HCT116 (cell line): ENCODE measurements at regions not wholly inside any gene's neighbourhood (a gene's known extent, or its start where the extent isn't known, plus 50 kb on each side); places are given as distances from the start of the nearest gene placed in this dataset.

Experiments
- ATAC-seq: fragments of 200-7000 bp; cut with Tn5 transposase; 2 replicates; pipeline ENCODE4 v1.9.1; 2020; ENCODE audit warnings: mild to moderate bottlenecking, moderate library complexity
- BruUV-seq: library from RNA; stranded (reverse); fragments of 400-500 nt; replicated peaks from 2 replicates; lab custom pipeline; 2021; lab: Mats Ljungman, UMichigan
- CTCF ChIA-PET: fragments of 300-600 bp; sonication (Branson Sonifier 250); formaldehyde crosslinking; loops from one replicate; lab custom pipeline; 2021; ENCODE audit warnings: antibody characterized with exemption; lab: Charles Lee
- POLR2A ChIA-PET: fragments of 300-600, 350-600 bp; sonication (Branson Sonifier 250); formaldehyde crosslinking; loops from one replicate; lab custom pipeline; 2021; ENCODE audit warnings: antibody characterized with exemption; lab: Charles Lee
- RAD21 ChIA-PET, 2 experiments: fragments of 300-600 bp; sonication (Branson Sonifier 250); formaldehyde crosslinking; loops; one replicate each; lab custom pipeline; 2023; ENCODE audit warnings: low total read pairs in 2 of 2; ENCODE audit not compliant: uncharacterized antibody in 2 of 2, unreplicated experiment in 2 of 2, low non-redundant PET in 1 of 2; lab: Charles Lee
- DNase-seq: peaks from one replicate; pipeline ENCODE4 v3.0.0-alpha.2; 2010; ENCODE audit warnings: low read depth, low spot score
- H2AFZ ChIP-seq: fragments of 200-600 bp; shearing (Covaris generic), sonication (generic); 2 replicates; pipeline ENCODE4 v1.6.1; 2017; ENCODE audit warnings: low read depth, mixed run types, mixed read lengths, antibody characterized with exemption, low read length; ENCODE audit not compliant: poor library complexity, severe bottlenecking
- H3K27ac ChIP-seq: 2 replicates; pipeline ENCODE4 v1.5.1; 2012; ENCODE audit warnings: low read depth, low read length
- H3K27me3 ChIP-seq: fragments of 200-600 bp; sonication (generic); 2 replicates; pipeline ENCODE4 v1.6.1; 2016; ENCODE audit warnings: mixed run types, low read length, mixed read lengths; ENCODE audit not compliant: insufficient read depth
- H3K36me3 ChIP-seq, 2 experiments: fragments of 200-500 bp in 1 of 2; fragments of 200-600 bp in 1 of 2; sonication (Bioruptor generic) in 1 of 2; sonication (generic) in 1 of 2; 2 replicates each; pipeline versions ENCODE4 v1.5.1 to v1.6.1; 2014 to 2016; ENCODE audit warnings: low read length in 2 of 2, inconsistent platforms in 1 of 2, mixed read lengths in 1 of 2, mixed run types in 1 of 2; ENCODE audit not compliant: insufficient read depth in 2 of 2, control insufficient read depth in 1 of 2
- H3K4me1 ChIP-seq, 2 experiments: fragments of 200-600 bp in 1 of 2; sonication (generic) in 1 of 2; 2 replicates each; pipeline versions ENCODE4 v1.5.1 to v1.6.1; 2012 to 2017; ENCODE audit warnings: low read length in 2 of 2, inconsistent platforms in 1 of 2, mild to moderate bottlenecking in 1 of 2, mixed read lengths in 1 of 2, mixed run types in 1 of 2, moderate library complexity in 1 of 2; ENCODE audit not compliant: insufficient read depth in 2 of 2, control insufficient read depth in 1 of 2
- H3K4me2 ChIP-seq: fragments of 200-600 bp; sonication (generic); 2 replicates; pipeline ENCODE4 v1.6.1; 2017; ENCODE audit warnings: mixed run types, low read length, mixed read lengths
- H3K4me3 ChIP-seq, 2 experiments: fragments of 200-600 bp in 1 of 2; sonication (generic) in 1 of 2; replicated peaks in 1 of 2; 2 replicates each; pipeline ENCODE4 v1.5.1; 2011 to 2016; ENCODE audit warnings: low read length in 2 of 2, control low read depth in 1 of 2, low read depth in 1 of 2, mild to moderate bottlenecking in 1 of 2, mixed read lengths in 1 of 2, mixed run types in 1 of 2
- H3K79me2 ChIP-seq: fragments of 200-600 bp; sonication (generic); 2 replicates; pipeline ENCODE4 v1.6.1; 2017; ENCODE audit warnings: mild to moderate bottlenecking, mixed run types, low read length, moderate library complexity, mixed read lengths; ENCODE audit not compliant: insufficient read depth
- H3K9ac ChIP-seq: fragments of 200-600 bp; sonication (generic); 2 replicates; pipeline ENCODE4 v1.6.1; 2016; ENCODE audit warnings: low read length, mixed read lengths
- H3K9me2 ChIP-seq: fragments of 200-600 bp; sonication (generic), shearing (Covaris generic); 2 replicates; pipeline ENCODE4 v1.6.1; 2017; ENCODE audit warnings: mixed run types, mild to moderate bottlenecking, moderate library complexity; ENCODE audit not compliant: insufficient read depth
- H3K9me3 ChIP-seq, 2 experiments: fragments of 200-500 bp in 1 of 2; fragments of 200-600 bp in 1 of 2; sonication (Bioruptor generic) in 1 of 2; sonication (generic) in 1 of 2; 2 replicates each; pipeline ENCODE4 v1.6.1; 2014 to 2017; ENCODE audit warnings: low read length in 2 of 2, mixed read lengths in 2 of 2, inconsistent platforms in 1 of 2, low read depth in 1 of 2, mild to moderate bottlenecking in 1 of 2, mixed run types in 1 of 2, moderate library complexity in 1 of 2; ENCODE audit not compliant: control insufficient read depth in 1 of 2, insufficient read depth in 1 of 2
- H4K20me1 ChIP-seq: fragments of 200-600 bp; sonication (generic), shearing (Covaris generic); 2 replicates; pipeline ENCODE4 v1.6.1; 2017; ENCODE audit warnings: mixed run types, mild to moderate bottlenecking, moderate library complexity; ENCODE audit not compliant: insufficient read depth
- CBX3 ChIP-seq: IDR thresholded peaks from 2 replicates; pipeline ENCODE4 v1.6.1; 2012; ENCODE audit warnings: low read depth
- CEBPB ChIP-seq: IDR thresholded peaks from 2 replicates; pipeline ENCODE4 v1.6.1; 2012; ENCODE audit warnings: low read depth
- CTCF ChIP-seq, 3 experiments: fragments of 200-600 bp in 1 of 3; sonication (generic) in 1 of 3; IDR thresholded peaks in 2 of 3; conservative IDR thresholded peaks in 1 of 3; 2 replicates each; pipeline ENCODE4 v1.5.1; 2012 to 2017; ENCODE audit warnings: low read depth in 2 of 3, low read length in 2 of 3, antibody characterized with exemption in 1 of 3, borderline replicate concordance in 1 of 3, control low read depth in 1 of 3, mild to moderate bottlenecking in 1 of 3, mixed read lengths in 1 of 3, mixed run types in 1 of 3, moderate library complexity in 1 of 3; ENCODE audit not compliant: insufficient read depth in 1 of 3
- EZH2phosphoT487 ChIP-seq: fragments of 200-600 bp; IDR thresholded peaks from 2 replicates; pipeline ENCODE4 v1.6.1; 2018; ENCODE audit warnings: antibody characterized with exemption, borderline replicate concordance
- FOSL1 ChIP-seq: IDR thresholded peaks from 2 replicates; pipeline ENCODE4 v1.6.1; 2012; ENCODE audit warnings: low read depth
- JUND ChIP-seq: IDR thresholded peaks from 2 replicates; pipeline ENCODE4 v1.6.1; 2012
- MAX ChIP-seq: IDR thresholded peaks from 2 replicates; pipeline ENCODE4 v1.6.1; 2012
- POLR2A ChIP-seq: IDR thresholded peaks from 2 replicates; pipeline ENCODE4 v1.7.0; 2011; ENCODE audit warnings: borderline replicate concordance; ENCODE audit not compliant: insufficient read depth, insufficient read length; ENCODE audit errors: extremely low read depth
- POLR2AphosphoS5 ChIP-seq: IDR thresholded peaks from 2 replicates; pipeline ENCODE4 v1.6.1; 2011; ENCODE audit warnings: mild to moderate bottlenecking, low read depth, low read length, moderate library complexity
- SIN3A ChIP-seq: IDR thresholded peaks from 2 replicates; pipeline ENCODE4 v1.6.1; 2012; ENCODE audit warnings: low read depth
- SP1 ChIP-seq: IDR thresholded peaks from 2 replicates; pipeline ENCODE4 v1.6.1; 2012; ENCODE audit warnings: low read depth
- YY1 ChIP-seq: IDR thresholded peaks from 2 replicates; pipeline ENCODE4 v1.6.1; 2011; ENCODE audit warnings: low read length, low read depth, moderate library complexity, mild to moderate bottlenecking; ENCODE audit not compliant: insufficient replicate concordance; ENCODE audit errors: extremely low read depth
- ZFX ChIP-seq: fragments of 450-650 bp; IDR thresholded peaks from 2 replicates; pipeline ENCODE4 v1.6.1; 2017
- intact Hi-C: fragments of 100-400 bp; cut with micrococcal nuclease; formaldehyde crosslinking; loops from 2 replicates; pipeline ENCODE4 v1.10.0; 2022
- TF ChIP-seq, protein P1 (sequence below): IDR thresholded peaks from 2 replicates; pipeline ENCODE4 v1.6.1; 2011; ENCODE audit warnings: mild to moderate bottlenecking, low read length, moderate library complexity; ENCODE audit not compliant: insufficient replicate concordance; ENCODE audit errors: extremely low read depth
- TF ChIP-seq, protein P2 (sequence below): IDR thresholded peaks from 2 replicates; pipeline ENCODE4 v1.6.1; 2012
- TF ChIP-seq, protein P3 (sequence below): IDR thresholded peaks from 2 replicates; pipeline ENCODE4 v1.6.1; 2012; ENCODE audit warnings: low read depth

GRCh38 chr2:143870696-143871095 is 649.2 kb downstream of the ZEB2 start:
- H3K9me3 ChIP-seq: 0 out of 4 replicates have a peak, but pooled peaks cover 0 to 6% of the 10 kb centered on the region in 2 experiments
- H3K4me3 ChIP-seq: no peak overlapping the region
- no peaks in the 10 kb centered on the region for H3K36me3 ChIP-seq
- no peaks in the 10 kb centered on the region; the same call in 1 of the 2 replicates for H4K20me1 ChIP-seq
- TF ChIP-seq CTCF (IDR thresholded peaks at IDR 0.05 in 2 of 3, conservative IDR thresholded peaks at IDR 0.05 in 1 of 3; ENCODE audit: borderline replicate concordance in 1 of 3, insufficient read depth in 1 of 3, low read depth in 2 of 3, low read length in 2 of 3): no peak
- no peak for TF ChIP-seq FOSL1
- no peak for TF ChIP-seq CBX3
- no peak for TF ChIP-seq ZFX
- TF ChIP-seq POLR2AphosphoS5: no peak
- TF ChIP-seq CEBPB: no peak
- TF ChIP-seq, protein P1, sequence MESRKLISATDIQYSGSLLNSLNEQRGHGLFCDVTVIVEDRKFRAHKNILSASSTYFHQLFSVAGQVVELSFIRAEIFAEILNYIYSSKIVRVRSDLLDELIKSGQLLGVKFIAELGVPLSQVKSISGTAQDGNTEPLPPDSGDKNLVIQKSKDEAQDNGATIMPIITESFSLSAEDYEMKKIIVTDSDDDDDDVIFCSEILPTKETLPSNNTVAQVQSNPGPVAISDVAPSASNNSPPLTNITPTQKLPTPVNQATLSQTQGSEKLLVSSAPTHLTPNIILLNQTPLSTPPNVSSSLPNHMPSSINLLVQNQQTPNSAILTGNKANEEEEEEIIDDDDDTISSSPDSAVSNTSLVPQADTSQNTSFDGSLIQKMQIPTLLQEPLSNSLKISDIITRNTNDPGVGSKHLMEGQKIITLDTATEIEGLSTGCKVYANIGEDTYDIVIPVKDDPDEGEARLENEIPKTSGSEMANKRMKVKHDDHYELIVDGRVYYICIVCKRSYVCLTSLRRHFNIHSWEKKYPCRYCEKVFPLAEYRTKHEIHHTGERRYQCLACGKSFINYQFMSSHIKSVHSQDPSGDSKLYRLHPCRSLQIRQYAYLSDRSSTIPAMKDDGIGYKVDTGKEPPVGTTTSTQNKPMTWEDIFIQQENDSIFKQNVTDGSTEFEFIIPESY: no peak
- TF ChIP-seq POLR2A: no peak
- TF ChIP-seq, protein P2, sequence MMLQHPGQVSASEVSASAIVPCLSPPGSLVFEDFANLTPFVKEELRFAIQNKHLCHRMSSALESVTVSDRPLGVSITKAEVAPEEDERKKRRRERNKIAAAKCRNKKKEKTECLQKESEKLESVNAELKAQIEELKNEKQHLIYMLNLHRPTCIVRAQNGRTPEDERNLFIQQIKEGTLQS: no peak
- no peak for TF ChIP-seq YY1
- TF ChIP-seq EZH2phosphoT487: no peak
- TF ChIP-seq, protein P3, sequence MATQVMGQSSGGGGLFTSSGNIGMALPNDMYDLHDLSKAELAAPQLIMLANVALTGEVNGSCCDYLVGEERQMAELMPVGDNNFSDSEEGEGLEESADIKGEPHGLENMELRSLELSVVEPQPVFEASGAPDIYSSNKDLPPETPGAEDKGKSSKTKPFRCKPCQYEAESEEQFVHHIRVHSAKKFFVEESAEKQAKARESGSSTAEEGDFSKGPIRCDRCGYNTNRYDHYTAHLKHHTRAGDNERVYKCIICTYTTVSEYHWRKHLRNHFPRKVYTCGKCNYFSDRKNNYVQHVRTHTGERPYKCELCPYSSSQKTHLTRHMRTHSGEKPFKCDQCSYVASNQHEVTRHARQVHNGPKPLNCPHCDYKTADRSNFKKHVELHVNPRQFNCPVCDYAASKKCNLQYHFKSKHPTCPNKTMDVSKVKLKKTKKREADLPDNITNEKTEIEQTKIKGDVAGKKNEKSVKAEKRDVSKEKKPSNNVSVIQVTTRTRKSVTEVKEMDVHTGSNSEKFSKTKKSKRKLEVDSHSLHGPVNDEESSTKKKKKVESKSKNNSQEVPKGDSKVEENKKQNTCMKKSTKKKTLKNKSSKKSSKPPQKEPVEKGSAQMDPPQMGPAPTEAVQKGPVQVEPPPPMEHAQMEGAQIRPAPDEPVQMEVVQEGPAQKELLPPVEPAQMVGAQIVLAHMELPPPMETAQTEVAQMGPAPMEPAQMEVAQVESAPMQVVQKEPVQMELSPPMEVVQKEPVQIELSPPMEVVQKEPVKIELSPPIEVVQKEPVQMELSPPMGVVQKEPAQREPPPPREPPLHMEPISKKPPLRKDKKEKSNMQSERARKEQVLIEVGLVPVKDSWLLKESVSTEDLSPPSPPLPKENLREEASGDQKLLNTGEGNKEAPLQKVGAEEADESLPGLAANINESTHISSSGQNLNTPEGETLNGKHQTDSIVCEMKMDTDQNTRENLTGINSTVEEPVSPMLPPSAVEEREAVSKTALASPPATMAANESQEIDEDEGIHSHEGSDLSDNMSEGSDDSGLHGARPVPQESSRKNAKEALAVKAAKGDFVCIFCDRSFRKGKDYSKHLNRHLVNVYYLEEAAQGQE: no peak
- TF ChIP-seq MAX: no peak
- TF ChIP-seq SIN3A: no peak
- TF ChIP-seq SP1: no peak
- no peak for TF ChIP-seq JUND
- RAD21 ChIA-PET: no interaction called here
- no peak overlapping the region for H3K4me2 ChIP-seq
- DNase-seq (no peak), ATAC-seq (no peak)
- no peaks in the 10 kb centered on the region for H3K4me1 ChIP-seq
- no peaks in the 10 kb centered on the region for H3K79me2 ChIP-seq
- H2AFZ ChIP-seq: no peak overlapping the region
- no peaks in the 10 kb centered on the region; the same call in 1 of the 2 replicates for H3K9me2 ChIP-seq
- CTCF ChIA-PET: no interaction called here
- H3K27ac ChIP-seq: no peak overlapping the region
- POLR2A ChIA-PET: no interaction called here
- H3K9ac ChIP-seq: no peak overlapping the region
- no TSS peak for BruUV-seq
- intact Hi-C loops: no loop called here
- no peaks in the 10 kb centered on the region for H3K27me3 ChIP-seq
